Mammary epithelial cell (primary cell): ENCODE measurements at regions not wholly inside any gene's neighbourhood (a gene's known extent, or its start where the extent isn't known, plus 50 kb on each side); places are given as distances from the start of the nearest gene placed in this dataset.

ENCODE experiments used
- CTCF ChIP-seq, 2 donors: IDR thresholded peaks in 1 of 2; conservative IDR thresholded peaks in 1 of 2; 2 replicates each; pipeline ENCODE4 v1.5.1; 2011 to 2012; ENCODE audit warnings: inconsistent platforms in 2 of 2, low read length in 2 of 2, mild to moderate bottlenecking in 2 of 2, control low read depth in 1 of 2, low read depth in 1 of 2; ENCODE audit not compliant: insufficient read depth in 1 of 2; ENCODE audit errors: extremely low read depth in 1 of 2
- EZH2 ChIP-seq: IDR thresholded peaks from 2 replicates; pipeline ENCODE4 v1.6.1; 2012; ENCODE audit warnings: low read length, inconsistent platforms, borderline replicate concordance

GRCh38 chr2:221137385-221137784 is 434.7 kb downstream of the EPHA4 start:
- TF ChIP-seq CTCF (conservative IDR thresholded peaks at IDR 0.05 in 1 of 2, IDR thresholded peaks at IDR 0.05 in 1 of 2; ENCODE audit: extremely low read depth in 1 of 2, insufficient read depth in 1 of 2, low read depth in 1 of 2, low read length in 2 of 2) (no peak), EZH2 (no peak)
